Loucy (cell line): ENCODE measurements at regions not wholly inside any gene's neighbourhood (a gene's known extent, or its start where the extent isn't known, plus 50 kb on each side); places are given as distances from the start of the nearest gene placed in this dataset.

Experiments used
- EZH2phosphoT487 ChIP-seq: fragments of 200-600 bp; IDR thresholded peaks from 2 replicates; pipeline ENCODE4 v1.6.1; 2018; ENCODE audit warnings: antibody characterized with exemption, mild to moderate bottlenecking, moderate library complexity, borderline replicate concordance
- TF ChIP-seq, protein P1 (sequence below): fragments of 200-600 bp; sonication (generic); conservative IDR thresholded peaks from 2 replicates; pipeline ENCODE4 v1.5.1; 2014; ENCODE audit warnings: mild to moderate bottlenecking, antibody characterized with exemption, low read length

DNA sequence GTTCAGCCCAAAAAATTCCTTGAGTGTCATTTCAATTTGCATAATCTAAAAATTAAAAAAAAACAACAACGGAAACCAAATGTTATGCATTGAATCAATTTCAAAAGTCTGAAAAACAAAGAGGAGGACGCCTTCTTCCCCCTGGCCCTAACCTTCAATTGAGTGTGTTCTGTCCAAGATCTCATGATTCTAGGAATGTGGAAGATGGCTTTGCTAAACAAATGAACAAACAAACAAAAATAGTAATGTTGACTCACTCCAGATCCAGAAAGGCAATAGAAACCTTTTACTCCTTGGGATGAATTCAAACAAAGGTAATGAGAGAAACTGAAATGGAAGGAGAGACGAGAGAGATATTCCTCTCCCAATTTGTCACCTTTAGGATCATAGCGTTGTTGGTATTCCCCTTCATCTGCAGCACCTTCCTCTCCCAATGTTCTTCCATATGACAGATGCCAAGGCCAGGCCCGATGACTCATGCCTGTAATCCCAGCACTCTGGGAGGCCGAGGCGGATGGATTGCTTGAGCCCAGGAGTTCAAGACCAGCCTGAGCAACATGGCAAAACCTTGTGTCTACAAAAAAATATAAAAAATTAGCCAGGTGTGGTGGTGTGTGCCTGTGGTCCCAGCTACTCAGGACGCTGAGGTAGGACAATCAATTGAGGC, 109.2 kb upstream of the ADGRF1 start:
- TF ChIP-seq, protein P1, sequence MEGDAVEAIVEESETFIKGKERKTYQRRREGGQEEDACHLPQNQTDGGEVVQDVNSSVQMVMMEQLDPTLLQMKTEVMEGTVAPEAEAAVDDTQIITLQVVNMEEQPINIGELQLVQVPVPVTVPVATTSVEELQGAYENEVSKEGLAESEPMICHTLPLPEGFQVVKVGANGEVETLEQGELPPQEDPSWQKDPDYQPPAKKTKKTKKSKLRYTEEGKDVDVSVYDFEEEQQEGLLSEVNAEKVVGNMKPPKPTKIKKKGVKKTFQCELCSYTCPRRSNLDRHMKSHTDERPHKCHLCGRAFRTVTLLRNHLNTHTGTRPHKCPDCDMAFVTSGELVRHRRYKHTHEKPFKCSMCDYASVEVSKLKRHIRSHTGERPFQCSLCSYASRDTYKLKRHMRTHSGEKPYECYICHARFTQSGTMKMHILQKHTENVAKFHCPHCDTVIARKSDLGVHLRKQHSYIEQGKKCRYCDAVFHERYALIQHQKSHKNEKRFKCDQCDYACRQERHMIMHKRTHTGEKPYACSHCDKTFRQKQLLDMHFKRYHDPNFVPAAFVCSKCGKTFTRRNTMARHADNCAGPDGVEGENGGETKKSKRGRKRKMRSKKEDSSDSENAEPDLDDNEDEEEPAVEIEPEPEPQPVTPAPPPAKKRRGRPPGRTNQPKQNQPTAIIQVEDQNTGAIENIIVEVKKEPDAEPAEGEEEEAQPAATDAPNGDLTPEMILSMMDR, result no peak
- TF ChIP-seq EZH2phosphoT487, result no peak
